ENCODE measurements at regions not wholly inside any gene's neighbourhood (a gene's known extent, or its start where the extent isn't known, plus 50 kb on each side); places are given as distances from the start of the nearest gene placed in this dataset.
"Not testable (repeated sequence)": the region's sequence is repeated elsewhere in the genome, so short reads cannot be mapped to it uniquely, and the experiment has no call there.

GRCh38 chr5:104018299-104018698 is 455.7 kb upstream of the NUDT12 start:
- Histone ChIP-seq H3K9me2 (ENCODE audit: low read depth, low read length) (no peaks in the 10 kb centered on the region), H3K79me2 (ENCODE audit: insufficient read depth, low read length) (no peaks in the 10 kb centered on the region)

GRCh38 chr5:104016646-104017045 is 454.1 kb upstream of the NUDT12 start:
- H3K9me3 ChIP-seq (ENCODE audit: low read length) = peaks cover 3% of the 10 kb centered on the region
- no peak overlapping the region for H2AFZ ChIP-seq (ENCODE audit: low read length)
- H4K20me1 ChIP-seq (ENCODE audit: insufficient read depth, low read length) = no peaks in the 10 kb centered on the region
- no peaks in the 10 kb centered on the region for H3K9me2 ChIP-seq (ENCODE audit: low read depth, low read length)
- no peak overlapping the region for H3K27ac ChIP-seq (ENCODE audit: low read depth, low read length, poor library complexity, severe bottlenecking)
- H3K36me3 ChIP-seq (ENCODE audit: insufficient read depth, low read length) = no peaks in the 10 kb centered on the region
- H3K27me3 ChIP-seq (ENCODE audit: insufficient read depth, low read length) = no peaks in the 10 kb centered on the region
- no peak for TF ChIP-seq EZH2 (IDR thresholded peaks at IDR 0.05; ENCODE audit: borderline replicate concordance, low read length)
- no peak for TF ChIP-seq CTCF (IDR thresholded peaks at IDR 0.05; ENCODE audit: low read length)
- no peak overlapping the region for H3K9ac ChIP-seq (ENCODE audit: low read length)
- H3K4me2 ChIP-seq (ENCODE audit: low read length) = no peak overlapping the region
- no peak overlapping the region for H3K4me3 ChIP-seq (ENCODE audit: low read depth, low read length, poor library complexity, severe bottlenecking)
- H3K4me1 ChIP-seq (ENCODE audit: insufficient read depth, low read length, severe bottlenecking) = peaks cover 4% of the 10 kb centered on the region
- no peaks in the 10 kb centered on the region for H3F3A ChIP-seq (ENCODE audit: insufficient read depth, low read length)
- no peaks in the 10 kb centered on the region for H3K79me2 ChIP-seq (ENCODE audit: insufficient read depth, low read length)

More at GRCh38 chr5:104018299-104018698, 455.7 kb upstream of the NUDT12 start:
- Histone ChIP-seq H3K4me2 (ENCODE audit: low read length) (no peak overlapping the region), H3K36me3 (ENCODE audit: insufficient read depth, low read length) (no peaks in the 10 kb centered on the region), H2AFZ (ENCODE audit: low read length) (no peak overlapping the region), H3K9me3 (ENCODE audit: low read length) (peaks cover 3% of the 10 kb centered on the region), H3K4me3 (ENCODE audit: low read depth, low read length, poor library complexity, severe bottlenecking) (no peak overlapping the region), H3K9ac (ENCODE audit: low read length) (no peak overlapping the region), H3F3A (ENCODE audit: insufficient read depth, low read length) (no peaks in the 10 kb centered on the region), H4K20me1 (ENCODE audit: insufficient read depth, low read length) (no peaks in the 10 kb centered on the region), H3K27me3 (ENCODE audit: insufficient read depth, low read length) (no peaks in the 10 kb centered on the region), H3K4me1 (ENCODE audit: insufficient read depth, low read length, severe bottlenecking) (peaks cover 4% of the 10 kb centered on the region), H3K27ac (ENCODE audit: low read depth, low read length, poor library complexity, severe bottlenecking) (no peak overlapping the region)
- no peak for TF ChIP-seq EZH2 (IDR thresholded peaks at IDR 0.05; ENCODE audit: borderline replicate concordance, low read length)
- no peak for TF ChIP-seq CTCF (IDR thresholded peaks at IDR 0.05; ENCODE audit: low read length)

- Histone ChIP-seq H3K9me2 (ENCODE audit: low read depth, low read length) (no peaks in the 10 kb centered on the region), H3K27ac (ENCODE audit: low read depth, low read length, poor library complexity, severe bottlenecking) (no peak overlapping the region), H3K9me3 (ENCODE audit: low read length) (peaks cover 3% of the 10 kb centered on the region), H3K4me1 (ENCODE audit: insufficient read depth, low read length, severe bottlenecking) (peaks cover 4% of the 10 kb centered on the region), H2AFZ (ENCODE audit: low read length) (no peak overlapping the region), H3K4me2 (ENCODE audit: low read length) (no peak overlapping the region), H4K20me1 (ENCODE audit: insufficient read depth, low read length) (no peaks in the 10 kb centered on the region), H3K36me3 (ENCODE audit: insufficient read depth, low read length) (no peaks in the 10 kb centered on the region), H3K9ac (ENCODE audit: low read length) (no peak overlapping the region), H3K79me2 (ENCODE audit: insufficient read depth, low read length) (no peaks in the 10 kb centered on the region), H3K4me3 (ENCODE audit: low read depth, low read length, poor library complexity, severe bottlenecking) (no peak overlapping the region), H3K27me3 (ENCODE audit: insufficient read depth, low read length) (no peaks in the 10 kb centered on the region), H3F3A (ENCODE audit: insufficient read depth, low read length) (no peaks in the 10 kb centered on the region)
- TF ChIP-seq CTCF (IDR thresholded peaks at IDR 0.05; ENCODE audit: low read length) (no peak), EZH2 (IDR thresholded peaks at IDR 0.05; ENCODE audit: borderline replicate concordance, low read length) (no peak)
Measured at GRCh38 chr5:104015765-104016164, 453.2 kb upstream of the NUDT12 start.

GRCh38 chr5:104002783-104003182 is 440.2 kb upstream of the NUDT12 start:
- not testable (repeated sequence) for H2AFZ ChIP-seq (ENCODE audit: low read length); H3K4me1 ChIP-seq (ENCODE audit: insufficient read depth, low read length, severe bottlenecking); H3K9ac ChIP-seq (ENCODE audit: low read length); H3K4me3 ChIP-seq (ENCODE audit: low read depth, low read length, poor library complexity, severe bottlenecking); H4K20me1 ChIP-seq (ENCODE audit: insufficient read depth, low read length); H3K4me2 ChIP-seq (ENCODE audit: low read length); H3F3A ChIP-seq (ENCODE audit: insufficient read depth, low read length); H3K9me2 ChIP-seq (ENCODE audit: low read depth, low read length); H3K79me2 ChIP-seq (ENCODE audit: insufficient read depth, low read length); H3K36me3 ChIP-seq (ENCODE audit: insufficient read depth, low read length); H3K27ac ChIP-seq (ENCODE audit: low read depth, low read length, poor library complexity, severe bottlenecking); H3K27me3 ChIP-seq (ENCODE audit: insufficient read depth, low read length); H3K9me3 ChIP-seq (ENCODE audit: low read length)
